HepG2 (cell line): ENCODE measurements at regions not wholly inside any gene's neighbourhood (a gene's known extent, or its start where the extent isn't known, plus 50 kb on each side); places are given as distances from the start of the nearest gene placed in this dataset.

Experiments used
- ATAC-seq: fragments of 200-7000 bp; cut with Tn5 transposase; 3 replicates; pipeline ENCODE4 v1.9.1; 2020; ENCODE audit warnings: mild to moderate bottlenecking, moderate library complexity
- BruUV-seq: library from RNA; stranded (reverse); fragments of 400-500 nt; replicated peaks from 2 replicates; lab custom pipeline; 2021; lab: Mats Ljungman, UMichigan
- CTCF ChIA-PET: fragments of 300-600 bp; formaldehyde crosslinking; extraction: SDS; loops from one replicate; lab custom pipeline; 2021; ENCODE audit warnings: low total read pairs, inconsistent platforms, low intra/inter-chr PET ratio; lab: Yijun Ruan, JAX
- POLR2A ChIA-PET: fragments of 350-600 bp; sonication (Branson Sonifier 250); formaldehyde crosslinking; loops from one replicate; lab custom pipeline; 2020; ENCODE audit warnings: antibody characterized with exemption, inconsistent platforms; lab: Yijun Ruan, JAX
- DNase-seq: peaks from one replicate; pipeline ENCODE4 v3.0.0-alpha.2; 2015; ENCODE audit warnings: low spot score
- FAIRE-seq: peaks from 3 replicates; lab custom pipeline; 2011; peaks lifted over from hg19 to GRCh38; lab: Jason Lieb, UNC
- H2AFZ ChIP-seq: one replicate; pipeline ENCODE4 v1.6.1; 2011; ENCODE audit warnings: low read length, inconsistent platforms
- H3K27ac ChIP-seq: fragments of 300-600 bp; 3 replicates; pipeline ENCODE4 v1.8.0; 2011; ENCODE audit warnings: mixed run types, mild to moderate bottlenecking, mixed read lengths, low read length, inconsistent platforms; ENCODE audit not compliant: insufficient read depth; ENCODE audit errors: extremely low read length
- H3K27me3 ChIP-seq, 2 experiments: fragments of 200-600 bp in 1 of 2; 2 replicates in 1 of 2; 3 replicates in 1 of 2; pipeline versions ENCODE4 v1.6.0 to v1.8.0; 2011; ENCODE audit warnings: low read length in 2 of 2, mild to moderate bottlenecking in 2 of 2, moderate library complexity in 2 of 2, inconsistent platforms in 1 of 2; ENCODE audit not compliant: insufficient read depth in 2 of 2, control insufficient read depth in 1 of 2
- H3K36me3 ChIP-seq, 2 experiments: fragments of 200-600 bp in 1 of 2; replicated peaks in 1 of 2; 2 replicates in 1 of 2; 3 replicates in 1 of 2; pipeline versions ENCODE4 v1.5.1 to v1.8.0; 2011; ENCODE audit warnings: low read length in 2 of 2, inconsistent platforms in 1 of 2; ENCODE audit not compliant: insufficient read depth in 2 of 2, control insufficient read depth in 1 of 2
- H3K4me1 ChIP-seq: 2 replicates; pipeline ENCODE4 v1.5.1; 2012; ENCODE audit warnings: low read length, inconsistent platforms; ENCODE audit not compliant: insufficient read depth
- H3K4me2 ChIP-seq: 2 replicates; pipeline ENCODE4 v1.6.0; 2011; ENCODE audit warnings: low read depth, low read length, inconsistent platforms
- H3K4me3 ChIP-seq, 3 experiments: fragments of 200-600 bp in 1 of 3; sonication (generic), shearing (Covaris generic) in 1 of 3; replicated peaks in 1 of 3; 2 replicates each; pipeline ENCODE4 v1.5.1; 2011 to 2016; ENCODE audit warnings: low read length in 3 of 3, inconsistent platforms in 2 of 3, low read depth in 2 of 3, mild to moderate bottlenecking in 2 of 3, control low read depth in 1 of 3, mixed read lengths in 1 of 3; ENCODE audit not compliant: insufficient read depth in 1 of 3
- H3K79me2 ChIP-seq: one replicate; pipeline ENCODE4 v1.6.1; 2011; ENCODE audit warnings: low read length, inconsistent platforms; ENCODE audit not compliant: insufficient read depth
- H3K9ac ChIP-seq: 2 replicates; pipeline ENCODE4 v1.6.0; 2011; ENCODE audit warnings: mild to moderate bottlenecking, low read depth, low read length, inconsistent platforms; ENCODE audit not compliant: insufficient read depth
- H3K9me3 ChIP-seq: 2 replicates; pipeline ENCODE4 v1.5.1; 2012; ENCODE audit warnings: mild to moderate bottlenecking, low read length
- H4K20me1 ChIP-seq: 2 replicates; pipeline ENCODE4 v1.6.0; 2011; ENCODE audit warnings: inconsistent platforms, mild to moderate bottlenecking, low read length, moderate library complexity; ENCODE audit not compliant: insufficient read depth
- EEA1 ChIP-seq: sonication (generic); formaldehyde crosslinking; IDR thresholded peaks from 2 replicates; pipeline ENCODE4 v1.5.1; 2020; ENCODE audit warnings: mild to moderate bottlenecking, missing genetic modification reagents, borderline replicate concordance
- HNRNPUL1 ChIP-seq: fragments of 200-400 bp; formaldehyde crosslinking; IDR thresholded peaks from 2 replicates; pipeline ENCODE4 v1.6.1; 2017; ENCODE audit warnings: low read depth, mild to moderate bottlenecking, low read length, moderate library complexity
- MAFF ChIP-seq: IDR thresholded peaks from 2 replicates; pipeline ENCODE4 v1.6.1; 2011; ENCODE audit warnings: low read depth, low read length, improper control_type of control experiment
- MED8 ChIP-seq: sonication (generic); formaldehyde crosslinking; IDR thresholded peaks from 2 replicates; pipeline ENCODE4 v1.8.1; 2023; ENCODE audit warnings: mild to moderate bottlenecking, missing genetic modification reagents; ENCODE audit not compliant: insufficient replicate concordance
- MTF2 ChIP-seq: sonication (generic); formaldehyde crosslinking; IDR thresholded peaks from 2 replicates; pipeline ENCODE4 v1.5.0; 2020; ENCODE audit warnings: missing genetic modification reagents, borderline replicate concordance
- MXD4 ChIP-seq: IDR thresholded peaks from 2 replicates; pipeline ENCODE4 v1.6.1; 2016; ENCODE audit warnings: mild to moderate bottlenecking, missing biosample characterization, missing genetic modification reagents
- REL ChIP-seq: sonication (generic); formaldehyde crosslinking; conservative IDR thresholded peaks from 2 replicates; pipeline ENCODE4 v1.8.0; 2022; ENCODE audit warnings: mild to moderate bottlenecking, missing genetic modification reagents, moderate library complexity
- RFXANK ChIP-seq: IDR thresholded peaks from 2 replicates; pipeline ENCODE4 v1.6.1; 2016
- TBX3 ChIP-seq: fragments of 450-650 bp; IDR thresholded peaks from 2 replicates; pipeline ENCODE4 v1.6.1; 2017; ENCODE audit warnings: antibody characterized with exemption, mild to moderate bottlenecking, inconsistent platforms, borderline replicate concordance
- ZBTB3 ChIP-seq: sonication (generic); formaldehyde crosslinking; IDR thresholded peaks from 2 replicates; pipeline ENCODE4 v1.4.0; 2020; ENCODE audit warnings: low read depth, mild to moderate bottlenecking, moderate library complexity, missing genetic modification reagents, borderline replicate concordance
- ZNF782 ChIP-seq: sonication (generic); formaldehyde crosslinking; IDR thresholded peaks from 2 replicates; pipeline ENCODE4 v1.4.0; 2020; ENCODE audit warnings: missing genetic modification reagents, mild to moderate bottlenecking, borderline replicate concordance
- ZNF788 ChIP-seq: sonication (generic); formaldehyde crosslinking; IDR thresholded peaks from 2 replicates; pipeline ENCODE4 v1.5.0; 2020; ENCODE audit warnings: mild to moderate bottlenecking, missing genetic modification reagents, borderline replicate concordance
- WGBS: methylation state at CpG from one replicate; pipeline ENCODE4 v1.1.6; 2017; ENCODE audit warnings: low lambda C conversion rate; 5-methylcytosine and 5-hydroxymethylcytosine counted together
- in situ Hi-C: cut with HindIII; loops from 2 replicates; pipeline ENCODE4 v1.10.0; 2017; ENCODE audit warnings: low pct_unique_long_range_greater_than_20kb; ENCODE audit not compliant: extremely low pct_ligation_motif_present
- intact Hi-C: fragments of 100-400 bp; cut with micrococcal nuclease; formaldehyde crosslinking; loops from one replicate; pipeline ENCODE4 v1.10.0; 2022; ENCODE audit not compliant: unreplicated experiment
- TF ChIP-seq, protein P1 (sequence below): sonication (generic); formaldehyde crosslinking; conservative IDR thresholded peaks from 2 replicates; pipeline ENCODE4 v1.5.0; 2020; ENCODE audit warnings: missing genetic modification reagents
- TF ChIP-seq, protein P2 (sequence below): sonication (generic); formaldehyde crosslinking; IDR thresholded peaks from 2 replicates; pipeline ENCODE4 v1.8.0; 2022; ENCODE audit warnings: missing genetic modification reagents, mild to moderate bottlenecking, inconsistent platforms, borderline replicate concordance
- TF ChIP-seq, protein P3 (sequence below): sonication (generic); formaldehyde crosslinking; IDR thresholded peaks from 2 replicates; pipeline ENCODE4 v1.4.0; 2020; ENCODE audit warnings: mild to moderate bottlenecking, low read depth, missing genetic modification reagents

DNA sequence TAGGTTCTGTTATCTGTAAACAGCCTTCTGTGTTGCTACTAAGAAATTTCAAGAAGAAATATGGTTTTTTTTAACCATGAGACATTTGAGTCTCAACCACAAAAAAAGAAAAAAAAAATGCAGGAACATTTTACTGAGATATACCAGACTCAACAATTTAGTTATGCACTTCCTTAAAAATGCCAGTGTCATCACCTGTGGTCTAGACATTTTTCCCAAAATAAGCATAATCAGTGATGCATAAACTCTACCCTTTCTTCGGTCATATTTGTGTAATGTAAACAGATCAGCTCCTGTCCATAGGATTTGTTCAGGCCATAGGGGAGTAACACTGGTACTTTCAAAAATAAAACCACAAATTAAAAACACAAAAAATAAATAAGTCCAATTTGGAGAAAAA is 122.6 kb upstream of the TNFSF4 start:
- Histone ChIP-seq H3K4me2 (no peak overlapping the region), H3K79me2 (no peaks in the 10 kb centered on the region), H3K27me3 (no peaks in the 10 kb centered on the region), H4K20me1 (no peaks in the 10 kb centered on the region), H3K4me3 (no peak overlapping the region), H3K36me3 (no peaks in the 10 kb centered on the region), H3K9ac (no peak overlapping the region), H3K9me3 (no peaks in the 10 kb centered on the region), H2AFZ (no peak overlapping the region), H3K4me1 (no peaks in the 10 kb centered on the region), H3K27ac (no peak overlapping the region)
- in situ Hi-C loops (no loop called here), intact Hi-C loops (no loop called here)
- FAIRE-seq (no peak), DNase-seq (no peak), ATAC-seq (no peak)
- ChIA-PET CTCF (no interaction called here), POLR2A (no interaction called here)
- no peak for TF ChIP-seq TBX3
- TF ChIP-seq ZBTB3 (CRISPR knock-in tag): no peak
- no peak for TF ChIP-seq MTF2 (CRISPR knock-in tag)
- TF ChIP-seq MAFF: peak; percentile 24; the same call in 1 of the 2 replicates
- 59% methylated on average over 1 of the region's 1 CpG for WGBS
- BruUV-seq: no TSS peak

DNA sequence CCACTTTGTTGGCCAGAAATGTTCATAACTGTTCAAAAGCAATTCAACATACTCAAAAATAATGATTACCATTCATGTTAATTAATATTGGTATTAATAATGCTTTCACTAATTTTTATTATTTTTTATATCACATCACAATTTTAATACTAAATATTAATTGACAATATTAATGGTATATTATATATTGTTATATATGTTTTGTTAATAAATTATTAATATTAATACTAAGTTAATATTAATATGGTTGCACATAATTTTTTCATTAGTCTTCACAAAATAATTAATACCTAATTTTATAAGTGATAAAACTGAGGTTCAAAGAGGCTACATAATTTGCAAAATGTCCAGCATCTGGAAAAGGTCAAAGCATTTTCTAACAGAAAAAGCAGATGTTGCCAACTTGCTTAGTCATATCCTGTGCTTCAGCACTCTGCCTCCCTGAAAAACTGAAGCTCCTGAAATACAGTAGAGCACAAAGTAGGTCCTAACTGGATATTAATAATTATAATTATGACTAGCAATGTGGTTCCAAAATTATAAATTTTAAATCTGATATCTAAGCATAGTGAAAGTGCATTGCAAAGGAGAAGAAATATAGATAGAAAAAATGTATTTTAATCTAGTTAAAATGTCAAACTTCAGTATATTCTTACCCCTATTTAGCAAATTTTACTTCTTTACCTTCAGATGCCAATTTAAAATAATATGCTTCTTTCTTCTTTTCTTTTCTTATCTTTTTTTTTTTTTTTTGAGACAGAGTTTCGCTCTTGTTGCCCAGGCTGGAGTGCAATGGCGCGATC is 123.2 kb upstream of the TNFSF4 start:
- ATAC-seq: no peak
- no peaks in the 10 kb centered on the region for H3K36me3 ChIP-seq
- H3K27ac ChIP-seq: no peak overlapping the region
- no peaks in the 10 kb centered on the region for H3K27me3 ChIP-seq
- no peak overlapping the region for H3K4me3 ChIP-seq
- no peak overlapping the region for H3K4me2 ChIP-seq
- H3K9ac ChIP-seq: no peak overlapping the region
- DNase-seq: no peak
- no peak overlapping the region for H2AFZ ChIP-seq
- no TSS peak for BruUV-seq
- H3K9me3 ChIP-seq: no peaks in the 10 kb centered on the region
- in situ Hi-C loops: no loop called here
- intact Hi-C loops: no loop called here
- POLR2A ChIA-PET: no interaction called here
- 100% methylated on average over 3 of the region's 3 CpGs for WGBS
- H4K20me1 ChIP-seq: no peaks in the 10 kb centered on the region
- no peaks in the 10 kb centered on the region for H3K79me2 ChIP-seq
- no peak for FAIRE-seq
- CTCF ChIA-PET: no interaction called here
- H3K4me1 ChIP-seq: no peaks in the 10 kb centered on the region; the same call in 1 of the 2 replicates
- TF ChIP-seq HNRNPUL1 (no peak), REL (no peak), MXD4 (no peak), MED8 (CRISPR knock-in tag) (no peak), ZNF788 (CRISPR knock-in tag) (no peak), EEA1 (CRISPR knock-in tag) (no peak), ZNF782 (CRISPR knock-in tag) (no peak), RFXANK (CRISPR knock-in tag) (no peak)
- TF ChIP-seq, protein P1, sequence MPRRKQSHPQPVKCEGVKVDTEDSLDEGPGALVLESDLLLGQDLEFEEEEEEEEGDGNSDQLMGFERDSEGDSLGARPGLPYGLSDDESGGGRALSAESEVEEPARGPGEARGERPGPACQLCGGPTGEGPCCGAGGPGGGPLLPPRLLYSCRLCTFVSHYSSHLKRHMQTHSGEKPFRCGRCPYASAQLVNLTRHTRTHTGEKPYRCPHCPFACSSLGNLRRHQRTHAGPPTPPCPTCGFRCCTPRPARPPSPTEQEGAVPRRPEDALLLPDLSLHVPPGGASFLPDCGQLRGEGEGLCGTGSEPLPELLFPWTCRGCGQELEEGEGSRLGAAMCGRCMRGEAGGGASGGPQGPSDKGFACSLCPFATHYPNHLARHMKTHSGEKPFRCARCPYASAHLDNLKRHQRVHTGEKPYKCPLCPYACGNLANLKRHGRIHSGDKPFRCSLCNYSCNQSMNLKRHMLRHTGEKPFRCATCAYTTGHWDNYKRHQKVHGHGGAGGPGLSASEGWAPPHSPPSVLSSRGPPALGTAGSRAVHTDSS (CRISPR knock-in tag): no peak
- TF ChIP-seq, protein P2, sequence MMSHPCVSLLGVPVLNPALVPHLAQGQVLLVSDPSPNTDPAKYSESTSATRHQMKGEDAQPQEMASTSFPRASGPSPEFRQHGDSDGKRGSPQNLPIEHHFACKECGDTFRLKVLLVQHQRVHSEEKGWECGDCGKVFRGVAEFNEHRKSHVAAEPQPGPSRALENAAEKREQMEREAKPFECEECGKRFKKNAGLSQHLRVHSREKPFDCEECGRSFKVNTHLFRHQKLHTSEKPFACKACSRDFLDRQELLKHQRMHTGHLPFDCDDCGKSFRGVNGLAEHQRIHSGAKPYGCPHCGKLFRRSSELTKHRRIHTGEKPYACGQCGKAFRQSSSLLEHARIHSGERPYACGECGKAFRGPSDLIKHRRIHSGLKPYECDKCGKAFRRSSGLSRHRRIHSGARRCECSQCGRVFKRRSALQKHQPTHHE (CRISPR knock-in tag): no peak
- TF ChIP-seq, protein P3, sequence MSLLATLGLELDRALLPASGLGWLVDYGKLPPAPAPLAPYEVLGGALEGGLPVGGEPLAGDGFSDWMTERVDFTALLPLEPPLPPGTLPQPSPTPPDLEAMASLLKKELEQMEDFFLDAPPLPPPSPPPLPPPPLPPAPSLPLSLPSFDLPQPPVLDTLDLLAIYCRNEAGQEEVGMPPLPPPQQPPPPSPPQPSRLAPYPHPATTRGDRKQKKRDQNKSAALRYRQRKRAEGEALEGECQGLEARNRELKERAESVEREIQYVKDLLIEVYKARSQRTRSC (CRISPR knock-in tag): no peak
